IMR-90 (cell line): ENCODE measurements at regions not wholly inside any gene's neighbourhood (a gene's known extent, or its start where the extent isn't known, plus 50 kb on each side); places are given as distances from the start of the nearest gene placed in this dataset.

Source experiments
- ATAC-seq: fragments of 200-7000 bp; cut with Tn5 transposase; 2 replicates; pipeline ENCODE4 v1.9.1; 2020; ENCODE audit warnings: low read depth, mild to moderate bottlenecking, moderate library complexity
- BruUV-seq: library from RNA; stranded (reverse); fragments of 400-500 nt; replicated peaks from 2 replicates; lab custom pipeline; 2021; lab: Mats Ljungman, UMichigan
- CTCF ChIA-PET: fragments of 300-600 bp; formaldehyde crosslinking; extraction: SDS; loops from one replicate; lab custom pipeline; 2021; ENCODE audit warnings: antibody characterized with exemption; lab: Yijun Ruan, JAX
- POLR2A ChIA-PET: fragments of 300-600 bp; sonication (Branson Sonifier 250); formaldehyde crosslinking; loops from one replicate; lab custom pipeline; 2022; ENCODE audit warnings: antibody characterized with exemption; ENCODE audit not compliant: unreplicated experiment; lab: Charles Lee
- DNase-seq: peaks from one replicate; pipeline ENCODE4 v3.0.0; 2013
- H2AFZ ChIP-seq: replicated peaks from 2 replicates; pipeline ENCODE3; 2013; ENCODE audit warnings: low read length, mild to moderate bottlenecking; ENCODE audit not compliant: poor library complexity
- H2AK5ac ChIP-seq: 2 replicates; pipeline ENCODE4 v1.6.1; 2013; ENCODE audit warnings: low read depth, low read length, inconsistent platforms
- H2AK9ac ChIP-seq: replicated peaks from 2 replicates; pipeline ENCODE3; 2013; ENCODE audit warnings: mild to moderate bottlenecking, low read depth, low read length, moderate library complexity; ENCODE audit not compliant: poor library complexity
- H2BK120ac ChIP-seq: 2 replicates; pipeline ENCODE4 v1.6.1; 2013; ENCODE audit warnings: low read depth, low read length, inconsistent platforms
- H2BK15ac ChIP-seq: 3 replicates; pipeline ENCODE4 v1.6.1; 2013; ENCODE audit warnings: low read depth, low read length, inconsistent platforms
- H2BK20ac ChIP-seq: 2 replicates; pipeline ENCODE4 v1.6.1; 2013; ENCODE audit warnings: low read depth, mild to moderate bottlenecking, inconsistent platforms, low read length, moderate library complexity
- H2BK5ac ChIP-seq: 2 replicates; pipeline ENCODE4 v1.6.1; 2013; ENCODE audit warnings: mild to moderate bottlenecking, low read depth, low read length, inconsistent platforms; ENCODE audit not compliant: poor library complexity, severe bottlenecking
- H3K14ac ChIP-seq: replicated peaks from 2 replicates; pipeline ENCODE4 v1.6.1; 2013; ENCODE audit warnings: low read depth, low read length, inconsistent platforms
- H3K18ac ChIP-seq: 2 replicates; pipeline ENCODE4 v1.6.1; 2013; ENCODE audit warnings: low read depth, low read length, control low read depth
- H3K23ac ChIP-seq: 2 replicates; pipeline ENCODE4 v1.6.1; 2013; ENCODE audit warnings: low read depth, low read length, inconsistent platforms
- H3K27ac ChIP-seq: 2 replicates; pipeline ENCODE4 v1.5.1; 2013; ENCODE audit warnings: mild to moderate bottlenecking, control low read depth, low read length; ENCODE audit not compliant: insufficient read depth
- H3K27me3 ChIP-seq: 2 replicates; pipeline ENCODE4 v1.6.1; 2013; ENCODE audit warnings: low read length; ENCODE audit not compliant: control insufficient read depth, insufficient read depth
- H3K36me3 ChIP-seq: 2 replicates; pipeline ENCODE4 v1.6.1; 2013; ENCODE audit warnings: low read length, mixed read lengths; ENCODE audit not compliant: control insufficient read depth, insufficient read depth
- H3K4ac ChIP-seq: 2 replicates; pipeline ENCODE4 v1.6.1; 2013; ENCODE audit warnings: low read depth, low read length, inconsistent platforms
- H3K4me1 ChIP-seq: 2 replicates; pipeline ENCODE4 v1.6.1; 2013; ENCODE audit warnings: low read length, mixed read lengths; ENCODE audit not compliant: control insufficient read depth, insufficient read depth
- H3K4me2 ChIP-seq: 2 replicates; pipeline ENCODE4 v1.6.1; 2013; ENCODE audit warnings: low read depth, mild to moderate bottlenecking, control low read depth, low read length, moderate library complexity
- H3K4me3 ChIP-seq: 2 replicates; pipeline ENCODE4 v1.5.1; 2013; ENCODE audit warnings: low read depth, mild to moderate bottlenecking, control low read depth, low read length, moderate library complexity; ENCODE audit not compliant: insufficient read depth
- H3K56ac ChIP-seq: 2 replicates; pipeline ENCODE4 v1.6.1; 2013; ENCODE audit warnings: low read length, inconsistent platforms; ENCODE audit not compliant: insufficient read depth; ENCODE audit errors: extremely low read depth
- H3K79me1 ChIP-seq, 2 experiments: 2 replicates each; pipeline ENCODE4 v1.6.1; 2013; ENCODE audit warnings: low read length in 2 of 2, inconsistent platforms in 1 of 2, low read depth in 1 of 2
- H3K9ac ChIP-seq: 2 replicates; pipeline ENCODE4 v1.6.1; 2013; ENCODE audit warnings: low read depth, low read length, control low read depth
- H3K9me1 ChIP-seq: 2 replicates; pipeline ENCODE4 v1.6.1; 2013; ENCODE audit warnings: low read length, inconsistent platforms; ENCODE audit not compliant: insufficient read depth
- H3K9me3 ChIP-seq: 2 replicates; pipeline ENCODE4 v1.6.1; 2013; ENCODE audit warnings: low read length; ENCODE audit not compliant: control insufficient read depth, insufficient read depth
- H4K20me1 ChIP-seq: 2 replicates; pipeline ENCODE4 v1.6.1; 2013; ENCODE audit warnings: low read length, inconsistent platforms; ENCODE audit not compliant: insufficient read depth
- H4K5ac ChIP-seq: 2 replicates; pipeline ENCODE4 v1.6.1; 2013; ENCODE audit warnings: mild to moderate bottlenecking, low read depth, low read length, control low read depth
- H4K8ac ChIP-seq, 2 experiments: 2 replicates each; pipeline ENCODE4 v1.6.1; 2013; ENCODE audit warnings: low read depth in 2 of 2, low read length in 2 of 2, control low read depth in 1 of 2, inconsistent platforms in 1 of 2
- H4K91ac ChIP-seq: 2 replicates; pipeline ENCODE4 v1.6.1; 2013; ENCODE audit warnings: low read depth, low read length, inconsistent platforms; ENCODE audit not compliant: insufficient read depth
- BHLHE40 ChIP-seq: fragments of 150-350 bp; IDR thresholded peaks from 2 replicates; pipeline ENCODE4 v1.6.1; 2016; ENCODE audit warnings: mild to moderate bottlenecking, low read depth, low read length
- CEBPB ChIP-seq: IDR thresholded peaks from 2 replicates; pipeline ENCODE4 v1.6.1; 2012; ENCODE audit warnings: low read depth, low read length, improper control_type of control experiment
- CHD1 ChIP-seq: IDR thresholded peaks from 2 replicates; pipeline ENCODE4 v1.6.1; 2012; ENCODE audit warnings: low read depth, low read length, improper control_type of control experiment
- FOS ChIP-seq: fragments of 150-350 bp; IDR thresholded peaks from 2 replicates; pipeline ENCODE4 v1.6.1; 2016; ENCODE audit warnings: low read depth, low read length
- MAFK ChIP-seq: IDR thresholded peaks from 2 replicates; pipeline ENCODE4 v1.6.1; 2012; ENCODE audit warnings: low read depth, low read length, improper control_type of control experiment
- MAZ ChIP-seq: IDR thresholded peaks from 2 replicates; pipeline ENCODE4 v1.6.1; 2012; ENCODE audit warnings: low read depth, mild to moderate bottlenecking, low read length, improper control_type of control experiment, moderate library complexity, borderline replicate concordance
- NFE2L2 ChIP-seq: fragments of 150-350 bp; IDR thresholded peaks from 2 replicates; pipeline ENCODE4 v1.6.1; 2016; ENCODE audit warnings: low read depth, mild to moderate bottlenecking, low read length
- RAD21 ChIP-seq: IDR thresholded peaks from 2 replicates; pipeline ENCODE4 v1.6.1; 2012; ENCODE audit warnings: low read length, improper control_type of control experiment
- RCOR1 ChIP-seq: IDR thresholded peaks from 2 replicates; pipeline ENCODE4 v1.6.1; 2012; ENCODE audit warnings: mild to moderate bottlenecking, low read length, improper control_type of control experiment; ENCODE audit not compliant: insufficient replicate concordance
- RFX5 ChIP-seq: IDR thresholded peaks from 2 replicates; pipeline ENCODE4 v1.8.0; 2012; ENCODE audit warnings: low read depth, mild to moderate bottlenecking, low read length, moderate library complexity
- WGBS, 2 experiments: methylation state at CpG; one replicate each; pipeline versions ENCODE4 v1.1.5 to v1.1.7; 2013; ENCODE audit warnings: missing lambda C conversion rate in 2 of 2; ENCODE audit not compliant: insufficient read length in 1 of 2; ENCODE audit errors: extremely low coverage in 2 of 2; 5-methylcytosine and 5-hydroxymethylcytosine counted together
- dilution Hi-C: fragments of 300-500 bp; cut with HindIII; formaldehyde crosslinking; loops from one replicate; pipeline ENCODE4 v1.14.3; 2018; ENCODE audit warnings: low sequenced_read_pairs; ENCODE audit not compliant: unreplicated experiment
- in situ Hi-C: fragments of 300-500 bp; cut with MboI; formaldehyde crosslinking; loops from 3 replicates; pipeline ENCODE4 v1.14.3; 2019; ENCODE audit warnings: low sequenced_read_pairs, inconsistent platforms, mixed read lengths
- intact Hi-C: fragments of 100-400 bp; cut with micrococcal nuclease; formaldehyde crosslinking; loops from 2 replicates; pipeline ENCODE4 v1.10.0; 2022

GRCh38 chr11:114758627-114759026, 80.3 kb downstream of the NXPE2 start:
- no peak overlapping the region for H4K5ac ChIP-seq
- no peak overlapping the region for H2BK120ac ChIP-seq
- H3K14ac ChIP-seq: no peak overlapping the region
- DNase-seq (no peak), ATAC-seq (no peak)
- ChIA-PET CTCF (no interaction called here), POLR2A (no interaction called here)
- no peaks in the 10 kb centered on the region for H3K4me1 ChIP-seq
- no peak overlapping the region for H3K23ac ChIP-seq
- H3K9me1 ChIP-seq: no peaks in the 10 kb centered on the region
- H2AFZ ChIP-seq: no peak overlapping the region
- H3K9ac ChIP-seq: no peak overlapping the region
- H3K18ac ChIP-seq: no peak overlapping the region
- intact Hi-C loops: no loop called here
- H3K36me3 ChIP-seq: no peaks in the 10 kb centered on the region
- H3K79me1 ChIP-seq: no peaks in the 10 kb centered on the region
- no peaks in the 10 kb centered on the region for H3K9me3 ChIP-seq
- H4K20me1 ChIP-seq: no peaks in the 10 kb centered on the region
- no peak overlapping the region for H3K4ac ChIP-seq
- H3K27me3 ChIP-seq: no peaks in the 10 kb centered on the region
- no peak overlapping the region for H4K8ac ChIP-seq
- H2AK9ac ChIP-seq: no peak overlapping the region
- no peak overlapping the region for H3K27ac ChIP-seq
- H3K4me3 ChIP-seq: no peak overlapping the region
- H3K4me2 ChIP-seq: no peak overlapping the region
- no peak overlapping the region for H2AK5ac ChIP-seq
- H3K56ac ChIP-seq: no peak overlapping the region
- no peak overlapping the region for H4K91ac ChIP-seq
- dilution Hi-C loops: no loop called here
- no CpG with 5 or more reads among the region's 2 CpGs for WGBS, 2 experiments
- no peak overlapping the region for H2BK5ac ChIP-seq
- no peak overlapping the region for H2BK15ac ChIP-seq
- TF ChIP-seq NFE2L2 (no peak), FOS (no peak), RFX5 (no peak), BHLHE40 (no peak), CEBPB (no peak), CHD1 (no peak), MAFK (no peak), RCOR1 (no peak), MAZ (no peak), RAD21 (no peak)
- H2BK20ac ChIP-seq: no peak overlapping the region
- in situ Hi-C loops: no loop called here
- BruUV-seq: no TSS peak
